Fibroblast of lung (primary cell): ENCODE measurements at regions not wholly inside any gene's neighbourhood (a gene's known extent, or its start where the extent isn't known, plus 50 kb on each side); places are given as distances from the start of the nearest gene placed in this dataset.
"Not testable (repeated sequence)": the region's sequence is repeated elsewhere in the genome, so short reads cannot be mapped to it uniquely, and the experiment has no call there.

Source experiments
- DNase-seq, 2 donors: peaks; one replicate each; pipeline versions ENCODE4 v3.0.0 to v3.0.0-alpha.2; 2010; ENCODE audit warnings: low read depth in 2 of 2
- H2AFZ ChIP-seq: 2 replicates; pipeline ENCODE4 v1.5.1; 2012; ENCODE audit warnings: low read length, control low read depth, inconsistent platforms
- H3K27ac ChIP-seq: 2 replicates; pipeline ENCODE4 v1.5.1; 2011; ENCODE audit warnings: low read length, control low read depth; ENCODE audit not compliant: insufficient read depth
- H3K27me3 ChIP-seq: 2 replicates; pipeline ENCODE4 v1.5.1; 2011; ENCODE audit warnings: mild to moderate bottlenecking, low read length; ENCODE audit not compliant: control insufficient read depth, insufficient read depth
- H3K36me3 ChIP-seq: 2 replicates; pipeline ENCODE4 v1.5.1; 2011; ENCODE audit warnings: low read length; ENCODE audit not compliant: control insufficient read depth, insufficient read depth
- H3K4me1 ChIP-seq: 2 replicates; pipeline ENCODE4 v1.5.1; 2011; ENCODE audit warnings: low read length; ENCODE audit not compliant: control insufficient read depth, insufficient read depth; ENCODE audit errors: extremely low read depth
- H3K4me2 ChIP-seq: 2 replicates; pipeline ENCODE4 v1.5.1; 2011; ENCODE audit warnings: low read length, control low read depth; ENCODE audit not compliant: insufficient read depth; ENCODE audit errors: extremely low read depth
- H3K4me3 ChIP-seq, 4 experiments: fragments of 200-600 bp in 1 of 4; sonication (generic) in 1 of 4; replicated peaks in 1 of 4; 2 replicates each; pipeline ENCODE4 v1.5.1; 2011 to 2016; ENCODE audit warnings: low read length in 4 of 4, low read depth in 3 of 4, mild to moderate bottlenecking in 3 of 4, control low read depth in 2 of 4, inconsistent platforms in 1 of 4, mixed read lengths in 1 of 4; ENCODE audit not compliant: insufficient read depth in 1 of 4; ENCODE audit errors: control extremely low read depth in 1 of 4
- H3K79me2 ChIP-seq: 2 replicates; pipeline ENCODE4 v1.5.1; 2012; ENCODE audit warnings: mild to moderate bottlenecking, low read length, inconsistent platforms; ENCODE audit not compliant: control insufficient read depth, insufficient read depth
- H3K9ac ChIP-seq: 2 replicates; pipeline ENCODE4 v1.5.1; 2011; ENCODE audit warnings: mild to moderate bottlenecking, low read length, control low read depth; ENCODE audit not compliant: insufficient read depth
- H3K9me3 ChIP-seq: 2 replicates; pipeline ENCODE4 v1.5.1; 2012; ENCODE audit warnings: low read depth, low read length; ENCODE audit not compliant: control insufficient read depth, insufficient read depth
- H4K20me1 ChIP-seq: 2 replicates; pipeline ENCODE4 v1.5.1; 2011; ENCODE audit warnings: low read length; ENCODE audit not compliant: control insufficient read depth, insufficient read depth; ENCODE audit errors: extremely low read depth

DNA sequence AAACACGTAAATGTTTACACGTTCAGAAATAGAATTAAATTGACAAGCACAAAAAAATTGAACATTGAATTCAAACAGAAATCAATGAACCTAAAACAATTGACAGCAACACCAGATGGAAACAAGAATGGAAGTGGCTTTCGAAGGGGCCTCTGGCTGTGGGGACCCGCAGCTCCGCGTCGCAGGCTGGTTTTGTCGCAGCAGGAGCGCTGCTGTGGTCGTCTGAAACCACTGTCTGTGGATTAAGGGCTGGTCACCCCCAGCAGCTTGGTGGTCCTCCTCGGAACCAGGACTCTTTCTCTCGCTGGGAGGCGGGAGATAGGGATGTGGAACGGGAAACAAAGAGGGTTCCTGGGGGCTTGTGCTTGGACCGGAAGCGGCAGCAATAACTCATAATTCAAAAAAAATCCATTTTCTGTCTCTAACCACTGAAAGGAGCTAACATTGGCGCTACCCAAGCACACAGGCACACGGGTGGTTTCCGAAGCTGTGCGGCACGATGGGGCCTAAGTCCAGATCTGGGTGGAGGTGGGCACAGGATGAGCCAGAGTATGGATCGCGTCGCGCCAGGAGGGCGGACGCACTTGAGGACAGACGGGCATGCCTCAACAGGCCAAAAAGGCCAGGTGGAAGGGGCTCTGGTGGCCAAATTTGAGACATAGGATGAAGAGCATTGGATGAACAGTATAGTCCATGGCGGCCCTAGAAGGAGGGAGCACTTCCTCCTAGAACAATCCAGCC is 346.0 kb downstream of the CNTNAP3B start:
- not testable (repeated sequence) for H3K4me2 ChIP-seq, DNase-seq, H3K4me1 ChIP-seq, H3K27ac ChIP-seq, H4K20me1 ChIP-seq, H3K36me3 ChIP-seq, H3K9ac ChIP-seq, H3K79me2 ChIP-seq, H3K4me3 ChIP-seq, H2AFZ ChIP-seq, H3K27me3 ChIP-seq, H3K9me3 ChIP-seq

DNA sequence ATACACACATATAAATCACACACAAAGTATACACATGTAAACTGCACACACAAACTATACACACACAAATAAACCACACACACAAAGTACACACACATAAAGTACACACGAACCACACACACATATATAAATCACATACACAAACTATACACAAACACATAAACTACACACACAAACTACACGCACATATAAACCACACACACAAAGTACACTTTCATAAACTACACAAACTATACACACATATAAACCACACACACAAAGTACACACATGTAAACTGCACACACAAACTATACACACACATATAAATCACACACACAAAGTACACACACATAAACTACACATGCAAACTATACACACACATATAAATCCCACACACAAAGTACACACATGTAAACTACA is 347.3 kb downstream of the CNTNAP3B start:
- DNase-seq, H3K4me3 ChIP-seq, H3K9me3 ChIP-seq: not testable (repeated sequence)

DNA sequence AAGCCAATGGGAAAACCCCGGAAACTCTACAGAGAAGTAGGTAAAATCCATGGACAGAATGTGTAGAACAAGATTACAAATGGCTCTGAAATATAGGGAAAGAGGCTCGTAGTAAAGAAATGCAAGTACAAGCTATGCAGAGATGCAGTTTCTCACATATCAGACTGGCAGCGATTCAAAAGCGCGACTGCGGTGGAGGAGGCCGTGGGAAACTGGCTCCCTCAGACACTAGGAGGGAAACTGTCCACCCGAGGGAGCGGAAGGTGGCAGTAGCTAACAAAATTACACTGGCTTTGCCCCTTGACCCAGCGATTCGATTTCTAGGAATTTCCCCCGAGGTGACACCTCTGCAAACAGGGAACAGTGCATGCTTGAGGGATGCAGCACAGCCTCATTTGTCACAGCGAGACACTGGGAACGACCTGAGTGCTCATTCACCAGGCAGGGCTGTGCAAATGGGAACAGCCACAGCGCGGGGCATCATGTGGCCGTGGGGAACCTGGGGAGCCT is 349.3 kb downstream of the CNTNAP3B start:
- H3K79me2 ChIP-seq, H3K27ac ChIP-seq, H3K9me3 ChIP-seq, H2AFZ ChIP-seq, H4K20me1 ChIP-seq, H3K9ac ChIP-seq, H3K36me3 ChIP-seq, H3K4me3 ChIP-seq, DNase-seq, H3K27me3 ChIP-seq, H3K4me1 ChIP-seq, H3K4me2 ChIP-seq: not testable (repeated sequence)

More for the DNA sequence above, 347.3 kb downstream of the CNTNAP3B start:
- not testable (repeated sequence) for H3K27ac ChIP-seq, H4K20me1 ChIP-seq, H3K79me2 ChIP-seq, H2AFZ ChIP-seq, H3K36me3 ChIP-seq, H3K9ac ChIP-seq, H3K4me1 ChIP-seq, H3K27me3 ChIP-seq, H3K4me2 ChIP-seq

DNA sequence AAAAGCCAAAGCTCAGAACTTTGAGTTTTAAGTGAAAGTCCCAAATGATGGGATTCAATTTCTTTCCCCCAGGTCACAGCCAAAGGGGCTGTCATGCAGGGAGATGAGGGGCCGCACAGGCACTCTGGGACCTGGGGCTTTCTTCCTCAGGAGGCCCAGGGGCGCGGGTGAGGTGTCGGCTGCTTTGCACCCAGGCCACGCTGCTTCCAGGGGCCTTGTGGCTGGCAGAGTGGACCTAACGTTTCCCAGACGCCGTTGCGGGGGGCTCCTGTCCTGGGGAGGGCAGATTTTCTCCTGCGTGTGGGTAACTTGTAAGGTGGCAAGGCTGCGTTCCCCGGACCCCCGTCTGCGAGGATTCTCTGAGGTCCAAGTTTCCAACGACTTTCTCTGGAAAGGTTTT is 350.0 kb downstream of the CNTNAP3B start:
- H3K36me3 ChIP-seq, H3K9ac ChIP-seq, H3K27me3 ChIP-seq, H3K9me3 ChIP-seq, H3K4me2 ChIP-seq, H2AFZ ChIP-seq, H3K4me3 ChIP-seq, H3K79me2 ChIP-seq, H3K27ac ChIP-seq, DNase-seq, H4K20me1 ChIP-seq, H3K4me1 ChIP-seq: not testable (repeated sequence)

DNA sequence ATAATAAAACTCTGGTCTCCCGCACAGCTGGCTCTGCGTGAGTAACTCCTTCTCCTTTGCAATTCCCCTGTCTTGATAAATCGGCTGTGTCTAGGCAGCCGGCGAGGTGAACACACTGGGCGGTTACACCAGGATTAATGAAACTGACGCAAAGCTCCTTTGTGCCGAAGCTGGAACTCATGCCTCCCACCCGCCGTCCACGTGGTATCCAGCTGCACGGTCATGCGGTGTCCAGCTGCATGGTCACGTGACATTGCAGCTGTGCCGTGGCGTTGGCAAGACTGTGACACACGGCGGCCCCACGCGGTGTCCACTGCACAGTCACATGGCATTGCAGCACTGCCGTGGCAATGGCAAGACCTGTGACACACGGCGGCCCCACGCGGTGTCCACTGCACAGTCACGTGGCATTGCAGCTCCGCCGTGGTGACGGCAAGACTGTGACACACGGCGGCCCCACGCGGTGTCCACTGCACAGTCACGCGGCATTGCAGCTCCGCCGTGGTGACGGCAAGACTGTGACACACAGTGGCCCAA is 350.6 kb downstream of the CNTNAP3B start:
- not testable (repeated sequence) for H3K4me2 ChIP-seq, H3K36me3 ChIP-seq, H3K9ac ChIP-seq

DNA sequence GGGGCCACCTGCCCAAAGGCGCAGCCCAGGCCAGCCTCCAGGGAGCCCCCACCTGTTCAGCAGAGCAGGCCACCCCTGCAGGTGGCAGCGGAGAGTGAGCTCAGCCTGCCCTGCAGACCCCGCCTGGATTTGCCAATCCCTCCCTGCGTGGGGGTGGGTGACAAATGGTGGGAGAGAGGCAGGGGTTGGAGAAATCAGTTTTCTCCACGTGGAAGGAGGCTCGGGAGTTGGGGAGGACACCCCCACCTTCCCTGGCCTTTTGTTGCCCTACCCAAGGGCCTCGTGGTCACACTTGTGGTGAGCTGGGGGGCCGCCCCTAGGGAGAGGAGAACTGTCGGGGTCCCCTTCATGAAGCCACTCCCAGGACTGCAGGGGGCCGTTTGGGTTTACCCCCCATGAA is 351.7 kb downstream of the CNTNAP3B start:
- H3K9me3 ChIP-seq, H3K4me3 ChIP-seq, DNase-seq, H3K4me1 ChIP-seq, H3K27ac ChIP-seq, H3K79me2 ChIP-seq, H3K27me3 ChIP-seq, H4K20me1 ChIP-seq, H3K36me3 ChIP-seq, H3K4me2 ChIP-seq, H3K9ac ChIP-seq, H2AFZ ChIP-seq: not testable (repeated sequence)

More for the DNA sequence above, 350.6 kb downstream of the CNTNAP3B start:
- H3K79me2 ChIP-seq, H4K20me1 ChIP-seq, H3K4me3 ChIP-seq, H3K9me3 ChIP-seq, H3K27ac ChIP-seq, DNase-seq, H3K4me1 ChIP-seq, H3K27me3 ChIP-seq, H2AFZ ChIP-seq: not testable (repeated sequence)

DNA sequence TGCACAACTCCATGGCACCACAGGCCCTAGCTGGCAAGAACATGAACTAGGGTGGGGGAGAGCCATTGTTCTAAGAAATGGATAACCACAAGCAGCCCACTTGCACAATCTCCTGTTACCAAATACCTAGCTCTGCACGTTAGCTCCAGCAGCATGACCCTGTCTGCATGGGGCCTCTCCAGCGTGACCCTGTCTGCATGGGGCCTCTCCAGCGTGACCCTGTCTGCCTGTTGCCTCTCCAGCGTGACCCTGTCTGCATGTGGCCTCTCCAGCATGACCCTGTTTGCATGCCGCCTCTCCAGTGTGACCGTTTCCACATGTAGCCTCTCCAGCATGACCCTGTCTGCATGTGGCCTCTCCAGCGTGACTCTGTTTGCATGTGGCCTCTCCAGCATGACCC is 356.7 kb downstream of the CNTNAP3B start:
- H3K4me2 ChIP-seq, H3K27me3 ChIP-seq, H3K79me2 ChIP-seq, H4K20me1 ChIP-seq, H3K4me1 ChIP-seq, H3K9ac ChIP-seq, H3K36me3 ChIP-seq, H3K27ac ChIP-seq, DNase-seq, H3K4me3 ChIP-seq, H2AFZ ChIP-seq, H3K9me3 ChIP-seq: not testable (repeated sequence)
